ENCODE measurements at regions not wholly inside any gene's neighbourhood (a gene's known extent, or its start where the extent isn't known, plus 50 kb on each side); places are given as distances from the start of the nearest gene placed in this dataset.

DNA sequence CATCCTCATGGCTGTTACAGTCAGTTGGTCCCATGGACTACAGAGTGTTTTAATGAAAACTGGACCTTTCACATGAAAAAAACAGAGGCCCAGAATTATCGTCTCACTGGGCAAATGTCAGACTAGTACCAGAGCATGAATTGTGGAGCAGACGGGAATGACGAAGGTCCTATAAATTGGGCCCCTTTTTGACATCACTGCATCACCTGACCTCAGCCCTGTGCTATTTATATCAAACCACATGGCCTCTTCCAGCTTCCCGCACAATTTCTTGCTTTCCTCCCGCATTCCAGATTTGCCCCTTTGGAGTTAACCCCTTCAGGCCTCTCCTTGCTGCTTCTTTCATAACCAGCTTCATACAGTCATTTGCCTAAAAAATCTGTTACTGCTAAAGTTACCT is 301.7 kb downstream of the ATPSCKMT start:
- Histone ChIP-seq H3K36me3 (ENCODE audit: control insufficient read depth, insufficient read depth, low read length) (no peaks in the 10 kb centered on the region), H3K27me3 (ENCODE audit: control insufficient read depth, insufficient read depth, low read length) (no peaks in the 10 kb centered on the region), H3K4me3 (ENCODE audit: low read depth, low read length) (no peak overlapping the region)
- no peak for DNase-seq (ENCODE audit: low read depth)
- TF ChIP-seq CTCF (IDR thresholded peaks at IDR 0.05; ENCODE audit: insufficient read depth, low read length, poor library complexity, severe bottlenecking) = no peak

- no peak overlapping the region for H3K4me3 ChIP-seq (ENCODE audit: low read depth, low read length)
- no peaks in the 10 kb centered on the region for H3K27me3 ChIP-seq (ENCODE audit: control insufficient read depth, insufficient read depth, low read length)
- no peak for TF ChIP-seq CTCF (IDR thresholded peaks at IDR 0.05; ENCODE audit: insufficient read depth, low read length, poor library complexity, severe bottlenecking)
- no peaks in the 10 kb centered on the region for H3K36me3 ChIP-seq (ENCODE audit: control insufficient read depth, insufficient read depth, low read length)
- DNase-seq (ENCODE audit: low read depth) = peak; percentile 69
Observed at GRCh38 chr5:9947225-9947714, 302.4 kb downstream of the ATPSCKMT start.

DNA sequence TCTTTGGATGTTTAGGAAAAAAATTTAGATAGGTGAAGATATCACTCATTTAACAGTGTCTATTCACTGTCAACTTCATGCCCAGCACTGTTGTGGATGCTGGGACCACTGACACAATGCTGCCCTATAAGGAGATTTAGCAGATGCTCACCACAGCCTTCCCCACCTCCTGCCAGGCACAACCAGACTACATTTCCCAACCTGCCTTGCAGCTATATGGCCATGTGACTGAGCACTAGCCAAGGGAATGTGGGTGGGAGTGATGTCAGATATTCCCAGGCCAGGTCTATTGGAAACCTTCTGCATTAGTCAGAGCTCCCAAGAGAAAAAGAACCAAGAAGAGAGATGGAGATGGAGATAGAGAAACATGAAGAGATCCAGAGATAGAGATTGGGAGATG is 302.6 kb upstream of the TAS2R1 start:
- Histone ChIP-seq H3K27me3 (ENCODE audit: control insufficient read depth, insufficient read depth, low read length) (no peaks in the 10 kb centered on the region), H3K36me3 (ENCODE audit: control insufficient read depth, insufficient read depth, low read length) (no peaks in the 10 kb centered on the region), H3K4me3 (ENCODE audit: low read depth, low read length) (no peak overlapping the region)
- TF ChIP-seq CTCF (IDR thresholded peaks at IDR 0.05; ENCODE audit: insufficient read depth, low read length, poor library complexity, severe bottlenecking) = no peak
- DNase-seq (ENCODE audit: low read depth) = no peak

DNA sequence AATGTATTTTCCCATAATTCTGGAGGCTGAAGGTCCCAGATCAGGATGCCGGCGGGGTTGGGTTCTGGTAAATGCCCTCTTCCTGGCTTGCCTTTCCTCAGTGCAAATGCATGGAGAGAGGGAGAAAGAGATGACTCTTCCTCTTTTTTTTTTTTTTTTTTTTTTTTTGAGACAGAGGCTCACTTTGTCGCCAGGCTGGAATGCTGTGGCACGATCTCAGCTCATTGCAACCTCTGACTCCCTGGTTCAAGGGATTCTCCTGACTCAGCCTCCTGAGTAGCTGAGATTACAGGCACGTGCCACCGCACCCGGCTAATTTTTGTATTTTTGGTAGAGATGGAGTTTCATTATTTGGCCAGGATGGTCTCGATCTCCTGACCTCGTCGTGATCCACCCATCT is 300.0 kb upstream of the TAS2R1 start:
- no peak overlapping the region for H3K4me3 ChIP-seq (ENCODE audit: low read depth, low read length)
- TF ChIP-seq CTCF (IDR thresholded peaks at IDR 0.05; ENCODE audit: insufficient read depth, low read length, poor library complexity, severe bottlenecking) = no peak
- DNase-seq (ENCODE audit: low read depth) = no peak
- no peaks in the 10 kb centered on the region for H3K27me3 ChIP-seq (ENCODE audit: control insufficient read depth, insufficient read depth, low read length)
- H3K36me3 ChIP-seq (ENCODE audit: control insufficient read depth, insufficient read depth, low read length) = no peaks in the 10 kb centered on the region

DNA sequence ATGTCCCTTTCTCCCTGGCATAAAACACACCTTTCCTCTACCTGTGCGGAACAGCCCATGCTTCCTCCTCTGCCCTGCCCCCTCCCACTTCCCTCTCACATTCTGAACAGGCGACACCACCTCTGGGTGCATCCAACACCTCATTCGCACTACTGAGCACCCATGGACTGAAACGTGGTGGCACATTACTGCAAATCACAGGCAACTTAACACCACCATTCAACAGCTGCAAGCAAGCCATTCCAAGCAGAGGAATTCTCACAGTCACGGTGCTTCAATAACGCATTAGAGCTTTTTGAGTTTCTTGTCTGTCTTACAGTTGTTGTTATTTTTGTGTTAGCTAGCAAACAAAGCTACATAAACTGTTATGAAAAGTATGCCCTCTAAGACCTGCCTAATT is 298.2 kb upstream of the TAS2R1 start:
- Histone ChIP-seq H3K27me3 (ENCODE audit: control insufficient read depth, insufficient read depth, low read length) (no peaks in the 10 kb centered on the region), H3K36me3 (ENCODE audit: control insufficient read depth, insufficient read depth, low read length) (no peaks in the 10 kb centered on the region), H3K4me3 (ENCODE audit: low read depth, low read length) (no peak overlapping the region)
- no peak for TF ChIP-seq CTCF (IDR thresholded peaks at IDR 0.05; ENCODE audit: insufficient read depth, low read length, poor library complexity, severe bottlenecking)
- no peak for DNase-seq (ENCODE audit: low read depth)

DNA sequence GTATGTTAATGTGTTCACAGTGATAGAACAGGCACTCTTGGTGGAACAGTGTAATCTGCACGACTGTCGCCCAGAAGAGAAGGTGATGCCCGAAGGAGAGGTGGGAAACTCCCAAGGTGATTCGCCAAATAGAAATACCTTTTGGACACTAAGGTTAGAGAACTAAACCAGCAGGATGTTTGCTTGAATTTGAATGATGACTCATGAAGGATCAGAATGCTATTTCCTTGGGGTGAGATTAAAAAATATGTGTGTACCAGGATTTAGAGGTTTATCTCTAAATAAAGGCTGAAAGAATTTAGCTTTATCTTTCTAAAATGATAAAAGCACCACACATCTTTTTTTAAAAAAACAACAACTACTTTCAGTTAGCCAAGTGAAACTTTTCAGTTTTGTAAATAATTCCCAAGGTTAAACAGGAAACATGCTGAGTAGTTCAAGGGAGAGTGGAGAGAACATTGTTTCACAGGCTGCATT is 297.4 kb upstream of the TAS2R1 start:
- DNase-seq (ENCODE audit: low read depth) = no peak
- no peak for TF ChIP-seq CTCF (IDR thresholded peaks at IDR 0.05; ENCODE audit: insufficient read depth, low read length, poor library complexity, severe bottlenecking)
- H3K27me3 ChIP-seq (ENCODE audit: control insufficient read depth, insufficient read depth, low read length) = no peaks in the 10 kb centered on the region
- no peak overlapping the region for H3K4me3 ChIP-seq (ENCODE audit: low read depth, low read length)
- no peaks in the 10 kb centered on the region for H3K36me3 ChIP-seq (ENCODE audit: control insufficient read depth, insufficient read depth, low read length)

Data from kidney epithelial cell (primary cell).